Dedifferentiated amniotic fluid mesenchymal stem cell (primary cell): ENCODE measurements at regions not wholly inside any gene's neighbourhood (a gene's known extent, or its start where the extent isn't known, plus 50 kb on each side); places are given as distances from the start of the nearest gene placed in this dataset.

Experiments used
- DNase-seq: peaks from one replicate; pipeline ENCODE4 v3.0.0-alpha.2; 2016; ENCODE audit errors: extremely low spot score

DNA sequence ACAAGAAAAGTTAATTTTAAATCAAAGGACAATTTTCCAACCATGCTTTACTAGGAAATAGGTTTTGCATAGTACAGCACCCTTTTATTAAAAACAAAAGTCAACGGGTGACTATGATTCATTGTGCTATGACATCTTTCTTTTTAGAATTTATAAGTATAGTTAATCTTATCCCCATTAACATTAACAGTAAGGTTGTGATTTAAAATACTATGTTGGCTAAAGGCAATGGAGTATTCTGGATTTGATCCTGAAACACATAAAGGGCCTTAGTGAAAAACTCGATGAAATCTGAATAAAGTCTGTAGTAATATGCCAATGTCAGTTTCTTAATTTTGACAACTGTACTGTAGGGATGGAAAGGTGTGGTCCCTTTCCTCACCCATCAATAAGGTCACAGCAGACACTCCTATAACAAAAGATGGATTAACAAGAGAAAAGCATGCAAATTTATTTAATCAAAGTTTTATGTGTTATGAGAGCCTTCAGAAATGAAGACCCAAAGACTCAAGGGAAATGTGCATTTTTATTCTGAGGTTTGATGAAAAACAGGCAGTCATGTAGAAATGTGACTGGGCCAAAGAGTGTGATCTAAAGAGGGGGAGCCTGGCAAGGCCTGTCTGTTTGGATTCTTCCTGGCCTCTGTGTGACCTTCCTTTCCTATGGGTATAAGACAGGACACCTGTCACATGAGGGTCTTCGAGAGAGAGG, 731.4 kb downstream of the TSN start:
- DNase-seq = no peak

DNA sequence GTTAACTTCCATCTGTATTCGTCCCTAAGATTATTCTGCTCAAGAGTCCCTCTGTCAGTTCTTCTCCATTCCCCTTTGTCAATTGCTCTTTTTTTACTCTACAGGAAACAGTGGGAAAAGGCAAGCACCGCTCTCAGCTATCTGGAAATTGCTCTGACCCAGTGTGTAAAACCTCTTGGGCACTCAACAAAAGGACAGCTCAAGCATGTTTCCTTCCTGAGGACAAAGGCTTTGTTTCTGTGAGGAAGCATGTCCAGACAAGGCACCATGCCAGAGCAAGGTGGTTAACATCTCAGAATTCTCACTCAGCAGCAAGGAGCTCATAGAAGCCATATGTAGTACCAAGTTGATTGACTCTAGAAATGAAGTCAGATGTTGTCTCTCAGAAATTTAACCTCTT, 735.6 kb downstream of the TSN start:
- DNase-seq = no peak

DNA sequence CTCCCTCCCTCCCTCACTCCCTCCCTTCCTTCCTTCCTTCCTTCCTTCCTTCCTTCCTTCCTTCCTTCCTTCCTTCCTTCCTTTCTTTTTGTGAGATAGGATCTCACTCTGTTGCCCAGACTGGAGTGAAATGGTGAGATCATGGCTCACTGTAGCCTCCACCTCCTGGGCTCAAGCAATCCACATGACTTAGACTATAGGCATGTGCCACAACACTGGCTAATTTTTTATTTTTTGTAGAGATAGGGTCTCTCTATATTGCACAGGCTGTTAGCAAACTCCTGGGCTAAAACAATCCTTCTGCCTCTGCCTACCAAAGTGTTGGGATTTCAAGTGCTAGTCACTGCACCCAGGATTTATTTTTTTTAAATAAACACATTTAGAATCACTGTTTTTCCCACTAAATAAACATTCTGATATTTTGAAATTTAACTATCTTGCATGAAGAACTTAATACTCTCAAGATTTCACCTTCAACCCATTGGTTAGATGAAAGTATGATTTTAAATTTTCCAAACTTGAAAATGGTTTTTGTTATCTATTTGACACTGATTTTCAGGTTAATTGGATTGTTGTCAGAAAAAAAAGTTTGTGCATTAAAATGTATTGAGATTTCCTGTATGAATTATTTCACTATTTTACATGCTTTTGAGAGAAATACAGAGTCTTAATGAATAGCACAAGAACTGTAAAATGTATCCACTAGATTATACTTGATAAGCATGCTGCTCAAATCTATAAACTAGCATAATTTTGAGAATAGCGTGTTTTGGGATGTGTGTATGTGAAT, 745.1 kb downstream of the TSN start:
- no peak for DNase-seq

DNA sequence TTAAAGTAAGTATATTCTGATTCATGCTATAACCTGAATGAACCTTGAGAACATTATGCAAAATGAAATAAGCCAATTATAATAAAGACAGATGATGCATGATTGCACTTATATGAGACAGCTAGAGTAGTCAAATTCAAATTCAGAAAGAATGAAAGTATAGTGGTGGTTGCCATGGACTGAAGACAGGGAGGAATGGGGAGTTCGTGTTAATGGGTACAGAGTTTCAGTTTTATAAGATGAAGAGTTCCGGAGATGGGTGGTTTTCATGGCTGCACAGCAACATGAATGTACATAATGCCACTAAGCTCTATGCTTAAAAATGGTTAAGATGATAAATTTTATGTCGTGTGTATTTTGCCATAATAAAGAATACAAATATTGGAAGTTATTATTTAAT, 751.2 kb downstream of the TSN start:
- no peak for DNase-seq

DNA sequence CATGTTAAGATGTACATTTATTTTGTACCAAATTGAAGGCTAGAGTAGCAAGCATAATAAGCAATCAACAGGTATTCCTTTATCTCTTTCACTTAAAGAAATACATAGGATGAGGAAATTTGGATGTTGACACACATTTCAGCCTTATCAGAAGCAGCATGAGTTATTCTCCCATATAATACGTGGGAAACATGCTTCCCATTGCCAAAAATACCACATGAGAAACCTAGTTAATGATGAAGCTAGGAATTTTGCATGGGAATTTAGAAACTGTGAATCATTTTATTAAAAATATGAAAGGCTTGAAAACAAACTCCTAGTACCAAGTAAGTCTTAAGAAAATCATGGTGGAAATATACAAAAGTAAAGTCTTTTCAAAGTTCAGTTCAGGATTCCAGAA, 751.8 kb downstream of the TSN start:
- no peak for DNase-seq

DNA sequence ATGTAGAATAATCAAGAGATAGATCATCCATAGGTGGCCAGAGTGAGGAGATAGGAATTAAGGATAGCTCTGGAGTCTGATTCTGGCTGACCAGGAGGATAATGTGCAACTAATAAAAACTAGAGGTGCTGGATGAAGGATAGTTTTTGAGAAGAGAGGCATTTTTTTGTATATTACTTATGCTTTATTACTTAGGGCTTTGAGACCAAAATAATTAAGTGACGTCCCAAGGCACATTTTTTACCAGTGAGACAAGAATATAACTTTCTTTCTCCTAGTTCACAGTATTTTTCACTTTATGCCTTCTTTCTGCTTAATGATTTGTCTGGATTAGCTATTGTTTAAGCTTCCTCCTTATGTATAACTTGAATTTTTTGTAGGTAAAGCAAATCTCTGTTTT, 756.6 kb downstream of the TSN start:
- no peak for DNase-seq

DNA sequence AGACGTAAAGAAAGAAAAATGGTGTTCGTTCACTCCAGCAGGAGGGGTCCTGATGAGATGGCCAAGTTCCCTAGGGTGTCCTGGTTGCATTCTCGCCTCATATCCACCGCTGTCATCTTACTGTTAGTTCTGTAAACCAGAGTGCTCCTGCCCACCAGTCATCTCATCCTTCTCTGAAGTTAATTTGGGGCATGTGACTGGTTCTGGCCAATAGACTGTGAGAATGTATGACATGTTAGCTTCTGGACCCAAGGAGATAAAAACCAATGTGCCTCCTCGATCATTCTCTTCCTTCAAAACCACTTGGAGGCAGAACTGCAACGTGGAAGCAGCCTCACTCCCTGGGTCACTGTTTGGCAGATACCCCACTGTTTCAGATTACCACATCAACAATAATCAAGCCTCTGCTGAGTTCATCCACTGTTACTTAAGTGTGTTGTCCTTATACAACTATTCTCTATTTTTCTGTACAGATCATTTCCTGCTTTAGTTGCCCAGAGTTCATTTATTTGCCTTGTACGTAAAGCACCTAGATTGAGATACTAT, 759.1 kb downstream of the TSN start:
- DNase-seq = no peak

DNA sequence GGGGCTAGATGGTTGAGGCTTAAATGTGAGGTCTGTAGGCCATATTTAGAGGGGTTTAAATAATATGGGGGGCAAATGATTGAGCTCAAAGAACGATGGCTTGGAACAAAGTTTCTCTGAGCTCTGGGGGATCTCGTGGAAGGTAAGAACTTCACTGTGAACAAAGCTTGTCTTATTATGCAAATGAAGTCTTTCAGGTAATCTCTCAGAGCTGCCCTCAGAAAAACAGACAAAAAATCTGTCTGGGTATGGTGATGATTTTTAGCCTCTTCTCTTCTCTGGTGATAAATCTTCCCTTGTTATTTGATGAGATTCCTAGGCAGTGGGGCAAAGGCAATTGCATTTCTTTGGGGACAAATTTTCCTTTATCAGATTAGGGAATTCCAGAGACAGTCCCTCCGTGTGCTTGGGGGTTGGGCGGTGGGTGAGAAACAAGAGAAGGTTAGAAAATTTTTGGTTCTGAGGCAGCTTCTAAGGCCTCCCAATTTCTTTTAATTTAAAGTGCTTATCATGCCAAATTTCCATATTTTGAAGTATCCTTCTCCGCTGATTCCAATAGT, 760.4 kb downstream of the TSN start:
- no peak for DNase-seq

DNA sequence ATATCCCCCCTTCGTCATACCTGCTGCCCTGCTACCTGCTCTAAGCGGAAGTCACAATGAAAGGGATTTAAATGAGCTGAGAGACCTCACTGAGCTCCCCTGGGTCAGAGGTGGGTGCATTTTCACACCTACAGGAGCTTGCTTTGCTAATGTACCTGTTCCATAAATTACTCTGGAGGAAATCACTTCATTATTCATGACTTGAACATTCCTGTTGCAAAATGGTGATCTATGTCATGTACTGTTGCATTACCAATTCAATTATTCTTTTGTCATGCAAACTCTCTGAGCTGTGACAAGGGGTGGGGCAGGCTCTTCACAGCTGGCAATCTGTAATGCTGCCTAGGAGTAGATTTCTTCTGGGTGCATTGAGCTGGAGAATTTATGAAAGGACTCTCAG, 761.3 kb downstream of the TSN start:
- DNase-seq = no peak

DNA sequence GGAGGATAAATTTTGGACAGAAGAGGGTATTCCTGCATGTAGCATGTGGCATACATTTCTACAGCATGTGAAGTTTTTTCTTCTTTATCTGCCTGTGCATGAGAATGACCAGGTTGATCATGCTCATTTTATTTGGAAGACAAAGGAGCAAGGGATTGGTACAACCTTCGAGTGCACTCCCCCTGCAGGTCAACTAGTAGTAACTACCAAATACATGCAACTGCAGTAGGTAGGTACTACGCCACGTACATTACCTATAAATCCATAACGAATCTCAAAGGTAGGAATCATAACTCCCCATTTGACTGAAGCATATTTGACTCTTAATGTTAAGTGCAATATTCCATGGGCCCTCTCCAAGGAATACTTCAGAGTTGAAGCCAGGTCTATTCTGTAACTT, 763.9 kb downstream of the TSN start:
- no peak for DNase-seq

DNA sequence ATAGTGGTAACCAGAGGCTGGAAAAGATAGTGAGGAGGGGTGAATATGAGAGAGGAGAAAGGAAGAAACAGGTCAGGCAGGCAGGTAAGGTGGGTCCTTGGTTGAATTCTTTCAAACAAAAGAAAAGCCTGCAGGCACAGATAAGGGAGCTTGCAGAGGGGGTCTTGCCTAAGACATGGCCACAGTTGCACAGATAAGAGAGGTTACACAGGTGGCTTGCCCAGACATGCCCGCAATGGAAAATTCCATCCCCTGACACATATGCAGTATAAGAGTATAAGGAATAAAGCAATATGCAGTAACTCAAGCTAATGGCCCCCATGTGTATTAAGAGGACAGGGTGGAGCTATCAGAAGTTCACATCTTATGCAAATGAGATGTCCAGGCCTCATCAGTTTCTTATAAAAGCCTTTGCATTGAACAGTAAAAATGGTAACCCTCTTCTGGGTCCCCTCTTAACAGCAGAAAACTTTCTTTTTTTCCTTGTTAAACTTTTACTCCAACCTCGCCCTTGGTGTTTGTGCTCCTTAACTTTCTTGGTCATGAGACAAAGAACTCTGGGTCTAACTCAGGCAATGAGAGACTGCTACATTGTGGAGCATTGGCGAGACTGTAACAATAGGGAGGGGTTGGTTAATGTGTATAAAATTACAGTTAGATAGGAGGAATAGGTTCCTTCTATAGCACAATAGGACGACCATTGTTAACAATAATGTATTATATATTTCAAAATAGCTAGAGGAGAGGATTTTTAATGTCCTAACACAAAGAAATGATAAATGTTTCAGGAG, 764.6 kb downstream of the TSN start:
- no peak for DNase-seq

DNA sequence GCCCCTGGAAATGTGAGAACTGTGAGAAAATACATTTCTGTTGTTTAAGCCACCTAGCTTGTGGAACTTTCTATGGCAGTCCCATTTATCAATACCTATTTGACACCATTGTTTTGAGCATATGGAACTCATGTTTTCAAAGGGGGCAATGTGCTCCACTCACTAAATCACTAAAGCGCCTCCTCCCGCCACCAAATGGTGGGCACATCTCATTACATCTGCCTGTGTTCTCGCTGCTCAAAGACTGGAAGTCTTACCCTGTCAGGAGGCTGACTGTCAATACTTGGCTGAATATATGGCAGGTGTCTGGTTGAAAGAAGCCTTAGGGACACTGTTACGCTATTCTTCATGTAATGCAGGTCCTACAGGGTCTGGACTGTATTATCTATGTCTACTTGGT, 767.7 kb downstream of the TSN start:
- no peak for DNase-seq

DNA sequence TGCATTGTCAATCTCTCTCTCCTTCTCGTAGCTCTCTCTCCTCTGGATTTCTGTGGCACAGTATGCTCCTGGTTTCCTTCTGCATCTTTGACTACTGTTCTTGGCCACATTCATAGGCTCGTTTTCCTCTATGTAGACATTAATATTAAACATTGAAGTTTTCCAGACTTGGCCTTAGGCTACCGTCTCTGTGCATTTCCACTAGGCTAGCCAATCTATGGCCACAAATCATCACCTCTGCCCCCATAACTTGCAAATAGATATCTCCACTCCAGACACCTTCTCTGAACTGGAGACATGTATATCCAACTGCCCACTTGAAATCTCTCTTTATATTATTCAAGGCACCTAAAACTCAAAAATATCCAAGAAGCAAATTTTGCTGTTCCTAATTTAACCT, 768.5 kb downstream of the TSN start:
- no peak for DNase-seq

DNA sequence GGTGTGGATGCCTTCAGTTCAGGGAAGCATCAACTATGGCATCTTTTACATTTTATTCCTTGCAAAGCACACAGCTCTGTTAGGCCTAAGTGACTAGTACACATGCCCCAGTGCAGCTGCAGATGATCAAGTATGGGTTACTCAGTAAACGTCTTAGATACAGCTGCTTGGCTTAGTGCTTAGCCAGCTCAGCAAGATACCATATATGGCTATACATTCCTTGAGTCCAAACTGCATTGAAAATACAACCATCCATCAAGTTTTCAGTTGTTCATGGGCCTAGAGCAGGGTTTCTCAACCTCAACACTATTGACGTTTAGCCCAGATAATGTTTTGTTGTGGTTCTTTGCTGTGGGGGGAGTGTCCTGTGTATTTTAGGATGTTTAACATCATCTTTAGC, 769.9 kb downstream of the TSN start:
- DNase-seq = no peak

DNA sequence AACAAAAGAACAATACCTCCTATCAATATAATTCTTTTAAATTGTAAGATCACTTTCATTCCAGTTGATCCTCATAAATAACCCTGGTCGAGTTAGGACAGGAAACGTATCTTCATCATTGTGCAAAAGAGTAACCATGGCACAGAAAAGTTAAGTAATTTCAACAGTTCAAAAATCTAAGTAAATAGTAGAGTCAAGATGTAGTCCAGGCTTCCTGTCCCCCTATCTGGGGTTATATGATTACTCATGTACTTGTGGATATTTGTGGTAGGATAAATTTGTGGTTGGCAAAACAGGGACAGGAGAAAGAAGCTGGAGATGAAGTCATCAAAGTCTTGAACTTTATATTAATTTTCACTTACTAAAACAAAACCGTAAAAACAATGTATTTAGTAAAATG, 772.6 kb downstream of the TSN start:
- no peak for DNase-seq

DNA sequence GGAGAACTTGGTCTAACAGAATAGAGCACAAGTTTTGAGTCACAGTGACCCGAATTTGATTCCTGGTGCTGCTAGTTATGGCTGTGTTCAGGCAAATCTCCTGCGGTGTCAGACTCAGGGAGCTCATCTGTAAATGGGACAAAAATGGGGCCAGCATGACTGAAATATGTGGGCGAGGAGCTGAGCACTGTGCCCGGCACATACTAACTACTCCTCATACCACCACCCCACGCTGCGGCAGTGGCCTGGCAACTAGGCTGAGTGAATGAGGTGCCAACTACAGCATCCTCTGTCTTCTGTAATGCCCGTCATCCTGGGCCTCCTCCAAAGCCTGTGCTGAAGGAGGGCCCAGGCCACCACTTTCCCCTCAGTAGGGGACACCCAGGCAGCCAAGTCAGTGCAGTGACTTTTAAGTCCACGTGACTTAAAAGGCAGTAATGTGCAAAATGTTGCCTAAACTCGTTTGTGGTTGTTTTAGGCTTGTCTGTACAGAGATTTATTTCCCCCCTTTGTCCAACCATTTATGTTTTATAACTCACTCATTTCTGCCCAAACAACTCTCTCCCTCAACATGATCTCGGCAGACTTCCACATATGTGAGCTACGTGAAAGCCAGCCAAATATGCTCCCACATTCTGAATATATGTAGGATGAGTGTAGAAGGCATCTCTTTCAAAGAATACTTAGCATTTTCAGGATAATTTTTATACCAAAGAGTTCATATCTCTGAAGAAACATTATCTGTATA, 773.7 kb downstream of the TSN start:
- DNase-seq = no peak

DNA sequence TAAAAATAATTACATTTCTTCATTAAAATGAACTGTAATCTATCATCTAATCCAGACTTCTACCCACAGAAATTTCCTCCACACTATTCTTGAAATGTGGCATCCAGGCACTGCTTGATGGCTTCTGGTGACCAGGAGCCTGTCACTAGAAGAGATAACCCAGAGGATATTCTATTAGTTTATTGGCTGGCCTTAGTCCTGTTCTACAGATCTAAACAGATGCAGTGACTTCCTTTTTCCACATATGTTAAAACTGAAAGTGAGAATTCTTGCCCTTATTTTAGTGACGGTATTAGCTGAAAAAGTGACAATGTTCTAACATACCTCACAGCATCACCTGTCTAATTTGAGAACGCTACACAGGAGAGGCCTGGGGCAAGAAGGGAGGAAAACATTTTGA, 775.4 kb downstream of the TSN start:
- DNase-seq = no peak

DNA sequence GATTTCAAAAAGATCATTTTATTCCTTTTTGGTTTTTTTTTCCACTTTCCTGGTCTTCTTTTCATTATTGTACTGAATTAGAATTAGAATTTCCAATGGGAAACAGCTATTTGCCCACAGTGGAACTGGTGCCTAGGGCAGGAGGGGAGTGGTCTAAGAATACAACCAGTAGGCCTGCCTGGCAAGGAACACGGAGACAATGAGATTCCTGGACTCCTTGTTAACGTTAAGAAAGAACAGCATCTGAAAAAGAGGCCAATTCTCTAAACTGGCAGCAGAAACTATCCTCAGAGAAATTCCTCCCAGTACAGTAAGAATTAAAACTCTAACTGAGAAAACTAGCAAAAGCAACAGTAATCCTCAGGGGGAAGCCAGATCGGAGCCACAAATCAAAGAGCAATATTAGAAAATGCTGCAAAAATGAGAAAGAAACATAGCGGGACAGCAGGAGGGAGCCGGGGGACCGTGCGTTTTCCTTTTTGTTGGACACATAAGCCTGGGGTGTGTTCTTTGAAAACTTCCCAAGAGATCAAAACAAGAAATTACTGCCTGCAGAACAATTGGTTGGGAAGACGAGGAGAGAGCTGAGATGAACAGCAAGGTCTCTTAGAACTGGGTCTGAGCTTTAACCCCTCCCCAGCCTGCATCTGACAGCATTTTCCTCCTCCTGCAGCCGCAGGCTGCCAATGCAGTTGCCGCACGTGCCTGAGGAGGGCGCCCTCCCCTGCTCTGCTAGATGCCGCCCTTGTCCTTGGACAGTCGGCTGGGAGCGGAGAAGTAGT, 776.0 kb downstream of the TSN start:
- DNase-seq = no peak

DNA sequence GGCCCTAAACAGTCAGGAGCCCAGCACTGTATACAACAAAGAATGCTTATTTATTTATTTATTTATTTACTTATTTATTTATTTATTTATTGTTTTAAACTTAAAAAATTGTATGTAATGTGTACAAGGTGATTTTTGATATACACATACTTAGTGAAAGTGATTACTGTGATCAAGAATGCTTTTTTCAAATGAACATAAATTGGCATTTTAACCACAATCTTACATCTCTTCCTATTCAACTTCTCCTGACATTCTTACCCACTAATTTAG, 776.6 kb downstream of the TSN start:
- no peak for DNase-seq

DNA sequence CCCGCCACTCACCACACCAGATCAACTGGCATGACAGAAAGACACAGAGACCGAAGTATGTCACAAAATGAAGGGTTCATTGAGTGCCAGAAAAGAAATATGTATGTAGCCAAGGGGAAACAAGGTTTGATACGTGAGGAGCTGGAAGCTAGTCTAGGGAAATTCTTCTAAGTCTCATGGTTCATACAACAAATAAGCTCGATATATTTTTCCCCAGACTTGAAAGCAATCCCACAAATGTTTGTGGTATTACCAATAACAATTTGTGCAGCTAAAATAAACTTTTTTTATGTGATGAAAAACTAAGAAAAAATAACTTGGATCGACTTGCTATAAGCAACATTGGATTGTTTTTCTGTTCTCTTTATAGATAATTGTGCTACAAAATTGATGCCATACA, 777.0 kb downstream of the TSN start:
- no peak for DNase-seq

DNA sequence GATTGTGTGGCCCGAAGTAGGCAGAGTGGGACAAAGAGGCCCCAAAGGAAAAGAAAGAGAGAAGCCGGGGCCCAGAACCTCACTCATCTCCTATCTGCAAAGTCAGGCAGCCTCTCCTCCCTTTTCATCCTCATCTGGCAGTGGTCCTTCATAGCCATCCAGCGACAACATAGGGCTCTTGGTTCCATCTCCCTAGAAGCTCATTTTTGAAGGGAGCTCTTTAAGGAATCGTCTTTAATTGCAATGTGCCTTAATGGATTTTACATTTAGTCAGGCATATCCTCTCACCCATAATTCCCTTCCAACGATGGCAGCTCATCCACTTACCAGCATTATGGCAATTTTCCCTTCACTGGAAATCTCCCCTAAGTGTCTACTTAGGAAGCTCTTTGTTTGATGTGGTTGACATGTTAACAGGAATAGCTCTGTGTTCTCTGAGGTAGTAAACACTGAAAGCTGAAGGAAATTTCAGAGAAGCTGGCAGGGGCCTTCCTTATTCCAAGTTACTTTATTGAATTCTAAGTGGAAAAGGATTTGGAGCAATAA, 780.6 kb downstream of the TSN start:
- DNase-seq = no peak
